Brain microvascular endothelial cell (primary cell): ENCODE measurements at regions not wholly inside any gene's neighbourhood (a gene's known extent, or its start where the extent isn't known, plus 50 kb on each side); places are given as distances from the start of the nearest gene placed in this dataset.

ENCODE experiments used
- DNase-seq: peaks from one replicate; pipeline ENCODE4 v3.0.0-alpha.2; 2020
- H3K27ac ChIP-seq: fragments of 250-450 bp; sonication (Bioruptor Pico); 2 replicates; pipeline ENCODE4 v1.5.1; 2020; ENCODE audit warnings: mild to moderate bottlenecking, moderate library complexity
- H3K27me3 ChIP-seq: fragments of 250-450 bp; sonication (Bioruptor Pico); replicated peaks from 2 replicates; pipeline ENCODE4 v1.5.1; 2020; ENCODE audit warnings: mild to moderate bottlenecking
- H3K36me3 ChIP-seq: fragments of 250-450 bp; sonication (Bioruptor Pico); replicated peaks from 2 replicates; pipeline ENCODE4 v1.5.1; 2020; ENCODE audit warnings: mild to moderate bottlenecking
- H3K4me3 ChIP-seq: 2 replicates; pipeline ENCODE4 v1.5.1; 2011; ENCODE audit warnings: low read depth, mild to moderate bottlenecking, control low read depth, low read length, moderate library complexity
- CTCF ChIP-seq: IDR thresholded peaks from 2 replicates; pipeline ENCODE4 v1.5.1; 2011; ENCODE audit warnings: low read depth, mild to moderate bottlenecking, moderate library complexity, low read length, control low read depth, inconsistent platforms; ENCODE audit errors: missing control alignments
- in situ Hi-C: cut with HindIII; loops from 2 replicates; pipeline ENCODE4 v1.10.0; 2017; ENCODE audit warnings: low sequenced_read_pairs, low pct_ligation_motif_present

- DNase-seq: no peak
- Histone ChIP-seq H3K36me3 (no peaks in the 10 kb centered on the region), H3K27me3 (no peaks in the 10 kb centered on the region), H3K27ac (no peak overlapping the region), H3K4me3 (no peak overlapping the region)
- no peak for TF ChIP-seq CTCF
- in situ Hi-C loops: no loop called here
Observed at GRCh38 chr5:128633901-128634300, 95.9 kb upstream of the FBN2 start.

GRCh38 chr5:128635379-128635778, 97.3 kb upstream of the FBN2 start:
- in situ Hi-C loops: no loop called here
- TF ChIP-seq CTCF: no peak
- H3K27me3 ChIP-seq: no peaks in the 10 kb centered on the region
- H3K4me3 ChIP-seq: no peak overlapping the region
- DNase-seq: no peak
- no peak overlapping the region for H3K27ac ChIP-seq
- no peaks in the 10 kb centered on the region for H3K36me3 ChIP-seq

GRCh38 chr5:128636361-128636760, 98.3 kb upstream of the FBN2 start:
- H3K4me3 ChIP-seq: no peak overlapping the region
- no peaks in the 10 kb centered on the region for H3K27me3 ChIP-seq
- in situ Hi-C loops: no loop called here
- H3K27ac ChIP-seq: no peak overlapping the region
- H3K36me3 ChIP-seq: no peaks in the 10 kb centered on the region
- no peak for TF ChIP-seq CTCF
- DNase-seq: no peak

- Histone ChIP-seq H3K27ac (peak overlapping the region; percentile 48), H3K27me3 (no peaks in the 10 kb centered on the region), H3K4me3 (no peak overlapping the region), H3K36me3 (no peaks in the 10 kb centered on the region)
- peak; percentile 30 for TF ChIP-seq CTCF
- peak; percentile 72 for DNase-seq
- in situ Hi-C loops: no loop called here
Observed at GRCh38 chr5:128637031-128637430, 99.0 kb upstream of the FBN2 start.

- TF ChIP-seq CTCF: no peak
- no peaks in the 10 kb centered on the region for H3K27me3 ChIP-seq
- DNase-seq: no peak
- in situ Hi-C loops: no loop called here
- no peak overlapping the region for H3K27ac ChIP-seq
- no peak overlapping the region for H3K4me3 ChIP-seq
- no peaks in the 10 kb centered on the region for H3K36me3 ChIP-seq
Observed at GRCh38 chr5:128641861-128642260, 103.8 kb upstream of the FBN2 start.

- peak overlapping the region; percentile 26 for H3K4me3 ChIP-seq
- no peak for TF ChIP-seq CTCF
- no peaks in the 10 kb centered on the region for H3K27me3 ChIP-seq
- H3K27ac ChIP-seq: peak overlapping the region; percentile 69
- in situ Hi-C loops: no loop called here
- DNase-seq: peak; percentile 83
- no peaks in the 10 kb centered on the region for H3K36me3 ChIP-seq
Observed at GRCh38 chr5:128644863-128645262, 106.8 kb upstream of the FBN2 start.
